ENCODE measurements at regions not wholly inside any gene's neighbourhood (a gene's known extent, or its start where the extent isn't known, plus 50 kb on each side); places are given as distances from the start of the nearest gene placed in this dataset.

DNA sequence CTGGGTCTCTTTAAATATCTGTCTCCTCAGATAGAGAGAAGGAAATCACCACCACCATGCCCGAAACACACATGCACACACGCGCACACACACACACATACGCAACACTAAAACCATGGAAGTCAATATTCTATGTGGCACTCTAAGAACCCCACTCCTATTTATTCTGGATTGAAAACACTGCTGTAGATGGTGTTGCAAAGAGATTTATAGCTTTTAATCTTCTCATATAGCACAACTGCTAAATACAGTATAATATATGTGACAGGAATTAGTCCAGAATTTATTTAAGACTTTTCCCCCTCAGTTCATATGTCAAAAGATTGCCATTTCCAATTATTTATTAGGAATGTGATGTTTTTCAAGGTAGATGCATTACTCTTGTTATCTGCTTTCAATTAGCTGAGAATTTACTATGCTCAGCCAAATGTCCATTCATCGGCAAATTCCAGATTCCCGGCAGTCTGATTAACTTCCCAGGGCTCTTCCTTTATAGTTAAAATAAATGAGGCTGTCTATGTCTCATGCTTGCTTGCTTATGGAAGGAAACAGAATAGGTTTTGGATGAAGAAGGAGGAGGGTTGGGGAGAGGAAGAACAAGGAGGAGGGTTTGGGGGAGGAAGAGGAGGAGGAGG lies 115.4 kb upstream of the NDP start:
- no peak for TF ChIP-seq SIN3A (IDR thresholded peaks at IDR 0.05; ENCODE audit: borderline replicate concordance, insufficient read depth, low read depth, low read length)
- TF ChIP-seq POLR2AphosphoS5 (IDR thresholded peaks at IDR 0.05; ENCODE audit: low read depth, low read length), result no peak
- TF ChIP-seq, protein P1, sequence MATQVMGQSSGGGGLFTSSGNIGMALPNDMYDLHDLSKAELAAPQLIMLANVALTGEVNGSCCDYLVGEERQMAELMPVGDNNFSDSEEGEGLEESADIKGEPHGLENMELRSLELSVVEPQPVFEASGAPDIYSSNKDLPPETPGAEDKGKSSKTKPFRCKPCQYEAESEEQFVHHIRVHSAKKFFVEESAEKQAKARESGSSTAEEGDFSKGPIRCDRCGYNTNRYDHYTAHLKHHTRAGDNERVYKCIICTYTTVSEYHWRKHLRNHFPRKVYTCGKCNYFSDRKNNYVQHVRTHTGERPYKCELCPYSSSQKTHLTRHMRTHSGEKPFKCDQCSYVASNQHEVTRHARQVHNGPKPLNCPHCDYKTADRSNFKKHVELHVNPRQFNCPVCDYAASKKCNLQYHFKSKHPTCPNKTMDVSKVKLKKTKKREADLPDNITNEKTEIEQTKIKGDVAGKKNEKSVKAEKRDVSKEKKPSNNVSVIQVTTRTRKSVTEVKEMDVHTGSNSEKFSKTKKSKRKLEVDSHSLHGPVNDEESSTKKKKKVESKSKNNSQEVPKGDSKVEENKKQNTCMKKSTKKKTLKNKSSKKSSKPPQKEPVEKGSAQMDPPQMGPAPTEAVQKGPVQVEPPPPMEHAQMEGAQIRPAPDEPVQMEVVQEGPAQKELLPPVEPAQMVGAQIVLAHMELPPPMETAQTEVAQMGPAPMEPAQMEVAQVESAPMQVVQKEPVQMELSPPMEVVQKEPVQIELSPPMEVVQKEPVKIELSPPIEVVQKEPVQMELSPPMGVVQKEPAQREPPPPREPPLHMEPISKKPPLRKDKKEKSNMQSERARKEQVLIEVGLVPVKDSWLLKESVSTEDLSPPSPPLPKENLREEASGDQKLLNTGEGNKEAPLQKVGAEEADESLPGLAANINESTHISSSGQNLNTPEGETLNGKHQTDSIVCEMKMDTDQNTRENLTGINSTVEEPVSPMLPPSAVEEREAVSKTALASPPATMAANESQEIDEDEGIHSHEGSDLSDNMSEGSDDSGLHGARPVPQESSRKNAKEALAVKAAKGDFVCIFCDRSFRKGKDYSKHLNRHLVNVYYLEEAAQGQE (IDR thresholded peaks at IDR 0.05; ENCODE audit: insufficient read depth in 1 of 2, low read depth in 2 of 2, low read length in 1 of 2), result no peak
- TF ChIP-seq, protein P2, sequence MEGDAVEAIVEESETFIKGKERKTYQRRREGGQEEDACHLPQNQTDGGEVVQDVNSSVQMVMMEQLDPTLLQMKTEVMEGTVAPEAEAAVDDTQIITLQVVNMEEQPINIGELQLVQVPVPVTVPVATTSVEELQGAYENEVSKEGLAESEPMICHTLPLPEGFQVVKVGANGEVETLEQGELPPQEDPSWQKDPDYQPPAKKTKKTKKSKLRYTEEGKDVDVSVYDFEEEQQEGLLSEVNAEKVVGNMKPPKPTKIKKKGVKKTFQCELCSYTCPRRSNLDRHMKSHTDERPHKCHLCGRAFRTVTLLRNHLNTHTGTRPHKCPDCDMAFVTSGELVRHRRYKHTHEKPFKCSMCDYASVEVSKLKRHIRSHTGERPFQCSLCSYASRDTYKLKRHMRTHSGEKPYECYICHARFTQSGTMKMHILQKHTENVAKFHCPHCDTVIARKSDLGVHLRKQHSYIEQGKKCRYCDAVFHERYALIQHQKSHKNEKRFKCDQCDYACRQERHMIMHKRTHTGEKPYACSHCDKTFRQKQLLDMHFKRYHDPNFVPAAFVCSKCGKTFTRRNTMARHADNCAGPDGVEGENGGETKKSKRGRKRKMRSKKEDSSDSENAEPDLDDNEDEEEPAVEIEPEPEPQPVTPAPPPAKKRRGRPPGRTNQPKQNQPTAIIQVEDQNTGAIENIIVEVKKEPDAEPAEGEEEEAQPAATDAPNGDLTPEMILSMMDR (IDR thresholded peaks at IDR 0.05), result no peak
- TF ChIP-seq TCF7L2 (IDR thresholded peaks at IDR 0.05; ENCODE audit: low read depth, low read length), result no peak
- BruUV-seq (replicated peaks), result no TSS peak
- POLR2A ChIA-PET, result no interaction called here
- intact Hi-C loops (cut with micrococcal nuclease; ENCODE audit: unreplicated experiment), result no loop called here
- H3K27me3 ChIP-seq (ENCODE audit: control insufficient read depth, insufficient read depth, low read length), result no peaks in the 10 kb centered on the region
- CTCF ChIA-PET, result no interaction called here
- DNase-seq (ENCODE audit: low read depth, low spot score), result no peak
- ATAC-seq, result no peak
- in situ Hi-C loops (cut with HindIII; ENCODE audit: low pct_unique_long_range_greater_than_20kb, low sequenced_read_pairs), result no loop called here
- no peaks in the 10 kb centered on the region for H3K4me1 ChIP-seq (ENCODE audit: control insufficient read depth, insufficient read depth, low read length)
- H3K36me3 ChIP-seq (ENCODE audit: control insufficient read depth, insufficient read depth, low read length), result no peaks in the 10 kb centered on the region
- no peak overlapping the region for H3K27ac ChIP-seq (ENCODE audit: low read length)
- H3K4me3 ChIP-seq (ENCODE audit: low read depth in 2 of 2, low read length in 2 of 2), result no peak overlapping the region
- H3K9me3 ChIP-seq (ENCODE audit: control insufficient read depth, insufficient read depth, low read depth, low read length), result no peaks in the 10 kb centered on the region

DNA sequence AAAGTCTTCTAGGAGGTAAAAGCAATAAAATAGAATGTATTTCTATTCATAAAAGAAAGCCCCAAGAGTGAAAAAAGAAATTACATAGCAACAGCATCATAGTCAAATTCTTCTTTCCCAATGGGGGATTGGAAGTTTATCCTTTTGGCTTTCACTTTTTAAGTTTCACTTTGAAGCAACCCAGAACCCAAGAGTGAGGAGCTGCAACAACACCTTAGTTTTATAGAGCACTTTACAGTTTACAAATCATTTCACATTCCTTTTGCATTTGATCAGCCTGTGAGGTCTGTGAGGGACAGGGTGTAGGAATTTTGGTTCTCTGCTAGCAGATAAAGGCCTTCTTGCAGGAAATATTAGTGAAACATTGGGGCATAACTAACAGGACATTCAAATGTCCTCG lies 112.0 kb upstream of the NDP start:
- no peaks in the 10 kb centered on the region for H3K9me3 ChIP-seq (ENCODE audit: control insufficient read depth, insufficient read depth, low read depth, low read length)
- in situ Hi-C loops (cut with HindIII; ENCODE audit: low pct_unique_long_range_greater_than_20kb, low sequenced_read_pairs) (no loop called here), intact Hi-C loops (cut with micrococcal nuclease; ENCODE audit: unreplicated experiment) (no loop called here)
- no peaks in the 10 kb centered on the region for H3K36me3 ChIP-seq (ENCODE audit: control insufficient read depth, insufficient read depth, low read length)
- TF ChIP-seq, protein P2 (IDR thresholded peaks at IDR 0.05), result no peak
- TF ChIP-seq, protein P1 (IDR thresholded peaks at IDR 0.05; ENCODE audit: insufficient read depth in 1 of 2, low read depth in 2 of 2, low read length in 1 of 2), result no peak
- TF ChIP-seq TCF7L2 (IDR thresholded peaks at IDR 0.05; ENCODE audit: low read depth, low read length) (no peak), POLR2AphosphoS5 (IDR thresholded peaks at IDR 0.05; ENCODE audit: low read depth, low read length) (no peak), SIN3A (IDR thresholded peaks at IDR 0.05; ENCODE audit: borderline replicate concordance, insufficient read depth, low read depth, low read length) (no peak)
- no peaks in the 10 kb centered on the region for H3K27me3 ChIP-seq (ENCODE audit: control insufficient read depth, insufficient read depth, low read length)
- POLR2A ChIA-PET, result no interaction called here
- no peak overlapping the region for H3K4me3 ChIP-seq (ENCODE audit: low read depth in 2 of 2, low read length in 2 of 2)
- H3K27ac ChIP-seq (ENCODE audit: low read length), result no peak overlapping the region
- no peak for DNase-seq (ENCODE audit: low read depth, low spot score)
- BruUV-seq (replicated peaks), result no TSS peak
- CTCF ChIA-PET, result no interaction called here
- ATAC-seq, result no peak
- H3K4me1 ChIP-seq (ENCODE audit: control insufficient read depth, insufficient read depth, low read length), result no peaks in the 10 kb centered on the region

Measured in Panc1 (cell line).